ENCODE measurements at regions not wholly inside any gene's neighbourhood (a gene's known extent, or its start where the extent isn't known, plus 50 kb on each side); places are given as distances from the start of the nearest gene placed in this dataset.
"Not testable (repeated sequence)": the region's sequence is repeated elsewhere in the genome, so short reads cannot be mapped to it uniquely, and the experiment has no call there.

DNA sequence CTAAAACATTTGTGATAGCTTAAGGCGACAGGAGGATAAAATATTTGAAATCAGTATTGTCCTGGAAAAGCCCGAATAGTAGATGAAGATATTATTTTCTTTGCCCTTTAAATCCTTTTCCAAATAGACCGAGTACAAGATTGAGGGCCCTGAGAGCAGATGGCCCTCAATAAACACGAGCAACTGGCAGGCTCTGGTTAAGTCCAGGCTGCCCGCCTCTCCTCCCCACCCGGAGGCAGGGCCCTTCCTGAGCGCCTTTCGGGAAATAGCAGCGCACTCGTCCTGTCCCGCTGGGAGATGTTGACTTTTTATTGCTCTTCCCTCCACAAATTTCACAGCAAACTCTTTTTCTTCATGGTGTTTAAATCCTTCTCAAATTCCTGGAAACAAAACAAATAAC is 50.8 kb upstream of the MAX start:
- FAIRE-seq: no peak
- no peak for DNase-seq (ENCODE audit: insufficient read length, low spot score)

DNA sequence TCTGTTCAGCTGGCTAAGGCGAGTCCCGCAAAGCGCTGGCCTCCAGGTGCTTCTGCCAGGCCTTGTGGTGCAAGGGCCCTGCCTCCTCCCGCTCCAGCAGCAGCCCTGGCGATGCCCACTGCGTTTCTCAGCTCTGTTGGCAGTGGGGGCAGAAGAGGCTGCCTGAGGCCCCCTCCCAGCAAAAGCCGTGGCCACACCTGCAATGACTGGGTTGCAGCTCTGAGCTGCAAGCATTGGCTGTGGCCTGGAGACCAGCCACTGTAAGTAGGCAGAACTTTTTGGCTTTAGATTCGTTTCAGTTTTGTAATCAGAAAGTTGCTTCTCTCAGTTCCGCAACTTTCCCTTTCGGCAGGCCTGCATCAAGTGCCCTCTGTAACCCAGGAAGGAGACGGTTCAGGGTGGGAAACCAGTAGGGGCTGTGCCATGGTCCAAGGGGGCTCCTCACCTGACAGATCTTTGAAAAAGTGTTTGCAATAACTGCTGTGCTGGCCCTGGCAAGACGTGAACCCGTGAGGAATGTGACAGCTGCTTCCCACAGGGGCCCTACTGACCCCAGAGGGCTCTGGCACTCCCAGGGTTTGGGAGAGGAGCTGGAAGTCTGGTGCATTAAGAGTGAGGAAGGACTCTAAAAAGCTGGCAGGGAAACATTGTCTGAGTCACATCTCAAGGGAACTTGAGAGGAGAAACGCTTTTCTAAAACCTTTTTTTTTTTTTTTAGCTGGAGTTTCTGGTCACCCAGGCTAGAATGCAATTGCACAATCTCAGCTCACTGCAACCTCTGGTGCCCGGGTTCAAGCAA is 54.5 kb upstream of the MAX start:
- peak; percentile 65 for DNase-seq (ENCODE audit: insufficient read length, low spot score)
- FAIRE-seq: peak; percentile 92

- DNase-seq (ENCODE audit: insufficient read length, low spot score): peak; percentile 45
- peak; percentile 96 for FAIRE-seq
These were observed 57.2 kb upstream of the MAX start for GRCh38 chr14:65159281-65160062.

DNA sequence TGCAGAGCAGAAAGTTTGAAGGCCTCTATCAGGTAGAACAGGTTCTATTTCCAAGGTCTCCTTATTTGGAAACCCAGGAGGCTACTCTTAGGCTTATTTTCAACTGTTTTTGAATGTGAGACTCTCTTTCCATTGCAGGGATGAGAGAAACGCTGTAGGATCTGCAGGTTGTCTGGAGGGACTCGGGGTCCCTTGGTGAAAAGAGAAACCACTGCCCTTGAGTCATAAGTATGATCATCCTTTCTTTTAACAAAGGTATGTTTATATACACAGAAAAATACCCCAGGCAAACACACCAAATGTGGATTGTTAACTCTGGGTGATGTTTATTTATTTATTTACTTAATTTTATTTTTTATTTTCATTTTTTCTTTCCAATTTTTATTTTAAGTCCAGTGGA is 57.8 kb upstream of the MAX start:
- FAIRE-seq: no peak
- DNase-seq (ENCODE audit: insufficient read length, low spot score): no peak

DNA sequence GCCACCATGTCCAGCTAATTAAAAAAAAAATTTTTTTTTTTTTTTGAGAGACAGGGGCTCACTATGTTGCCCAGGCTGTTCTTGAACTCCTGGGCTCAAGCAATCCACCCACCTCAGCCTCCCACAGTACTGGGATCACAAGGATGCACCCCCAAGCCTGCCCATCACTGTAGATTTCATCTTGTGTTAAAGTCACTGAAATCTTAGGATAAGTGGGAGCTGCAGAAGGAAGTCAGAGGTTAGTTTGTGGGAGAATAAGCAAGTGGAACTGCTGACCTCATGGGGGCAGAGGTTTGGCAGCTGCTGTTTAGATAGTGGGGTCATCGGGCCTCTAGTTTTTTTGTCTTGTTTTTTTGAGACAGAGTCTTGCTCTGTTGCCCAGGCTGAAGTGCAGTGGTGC is 59.7 kb upstream of the MAX start:
- DNase-seq (ENCODE audit: insufficient read length, low spot score) (no peak), FAIRE-seq (no peak)

GRCh38 chr14:65164068-65164824 is 61.9 kb upstream of the MAX start:
- FAIRE-seq: peak; percentile 82
- DNase-seq (ENCODE audit: insufficient read length, low spot score): no peak

- no peak for FAIRE-seq
- no peak for DNase-seq (ENCODE audit: insufficient read length, low spot score)
These were observed 62.5 kb upstream of the MAX start for GRCh38 chr14:65164825-65165135.

GRCh38 chr14:65167072-65167645 is 64.8 kb upstream of the MAX start:
- DNase-seq (ENCODE audit: insufficient read length, low spot score): no peak
- no peak for FAIRE-seq

DNA sequence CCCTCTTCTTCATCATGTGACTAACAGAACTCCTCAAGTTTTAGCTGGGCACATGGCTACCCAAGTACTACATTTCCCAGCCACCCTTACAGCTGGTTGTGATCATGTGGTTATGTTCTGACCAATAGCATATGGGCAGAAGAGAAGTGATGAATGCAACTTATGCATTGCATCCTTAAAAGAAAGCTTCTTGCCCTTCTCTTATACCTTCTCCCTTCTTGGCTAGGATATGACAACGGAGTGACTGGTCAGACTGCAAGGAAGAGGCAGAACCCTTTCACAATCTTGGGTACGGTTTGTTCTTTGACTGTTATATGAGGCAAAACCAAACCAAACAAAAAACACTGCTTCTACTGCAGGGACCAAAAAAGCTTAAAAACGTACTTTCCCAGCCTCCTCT is 66.5 kb upstream of the MAX start:
- peak; percentile 70 for FAIRE-seq
- DNase-seq (ENCODE audit: insufficient read length, low spot score): no peak

DNA sequence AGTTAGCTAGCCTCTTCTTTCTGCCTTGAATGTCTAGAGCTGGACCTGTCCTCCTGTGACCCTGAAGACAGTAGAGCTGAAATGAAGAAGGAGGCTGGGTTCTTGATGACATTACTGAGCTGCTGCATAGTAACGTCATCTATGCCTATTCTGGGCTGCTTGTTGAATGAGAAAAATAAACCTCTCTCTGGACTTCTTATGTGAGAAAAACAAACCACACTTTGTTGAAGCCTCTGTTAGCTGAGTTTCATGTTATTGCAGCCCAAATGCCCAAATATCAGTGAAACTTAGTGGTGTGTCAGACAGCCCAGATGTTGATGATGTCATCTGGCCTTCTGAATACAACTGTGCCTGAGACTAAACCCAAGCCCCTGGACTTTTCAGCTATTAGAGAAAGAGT is 67.0 kb upstream of the MAX start:
- FAIRE-seq (peak; percentile 84), DNase-seq (ENCODE audit: insufficient read length, low spot score) (peak; percentile 28)

DNA sequence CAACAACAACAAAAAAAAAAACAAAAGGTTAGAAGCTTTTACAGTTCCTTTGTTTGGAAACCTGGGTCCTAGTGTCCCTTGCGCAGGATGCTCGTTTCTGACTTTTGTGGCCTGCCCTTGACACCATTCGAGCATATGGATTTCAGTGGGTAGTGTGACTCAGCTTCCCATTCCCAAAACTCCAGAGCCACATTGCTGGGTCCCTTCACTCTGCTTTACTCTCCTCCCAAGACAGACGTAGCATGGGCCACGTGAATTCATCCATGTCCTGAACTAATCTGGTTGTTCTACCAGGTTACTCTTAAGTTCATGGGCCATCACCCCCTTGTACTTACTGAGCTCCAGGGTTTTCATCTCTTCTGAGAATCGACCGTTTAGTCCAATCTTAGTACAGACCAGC is 68.0 kb upstream of the MAX start:
- DNase-seq (ENCODE audit: insufficient read length, low spot score) (no peak), FAIRE-seq (no peak)

DNA sequence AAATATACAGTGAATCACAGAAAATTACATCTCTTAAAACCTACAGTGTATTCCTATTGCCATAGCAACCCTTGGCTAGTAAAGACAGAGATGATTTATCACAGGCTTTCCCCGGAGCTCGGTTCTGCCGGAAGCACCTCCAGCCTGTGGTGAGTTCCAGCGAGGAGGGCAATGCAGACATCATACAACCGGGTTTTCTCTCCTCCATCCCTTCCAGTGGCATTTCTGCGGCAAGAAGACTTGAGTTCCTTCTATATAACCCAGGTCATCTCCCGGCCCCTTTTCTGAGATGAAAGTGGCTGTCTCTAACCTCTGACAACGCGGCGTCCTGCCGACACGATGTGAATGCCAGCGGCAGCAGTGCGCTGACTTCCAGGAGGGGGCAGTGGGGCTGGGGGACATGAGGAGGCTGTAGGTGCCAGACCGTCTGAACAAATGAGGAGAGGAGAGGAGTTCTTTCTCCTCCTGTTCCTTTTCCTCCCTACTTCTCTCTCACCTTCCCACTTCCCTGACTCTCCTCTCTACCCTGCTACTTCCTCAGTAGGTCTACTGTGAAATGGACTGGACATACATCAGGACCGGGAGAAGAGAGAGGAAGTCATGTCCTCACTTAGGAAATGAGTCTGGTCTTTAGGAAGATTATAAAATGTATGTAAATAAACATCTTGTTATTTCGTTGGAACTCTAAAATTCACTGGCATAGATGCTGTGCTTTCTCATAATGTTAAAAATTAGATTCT is 68.6 kb upstream of the MAX start:
- FAIRE-seq: peak; percentile 54
- no peak for DNase-seq (ENCODE audit: insufficient read length, low spot score)

DNA sequence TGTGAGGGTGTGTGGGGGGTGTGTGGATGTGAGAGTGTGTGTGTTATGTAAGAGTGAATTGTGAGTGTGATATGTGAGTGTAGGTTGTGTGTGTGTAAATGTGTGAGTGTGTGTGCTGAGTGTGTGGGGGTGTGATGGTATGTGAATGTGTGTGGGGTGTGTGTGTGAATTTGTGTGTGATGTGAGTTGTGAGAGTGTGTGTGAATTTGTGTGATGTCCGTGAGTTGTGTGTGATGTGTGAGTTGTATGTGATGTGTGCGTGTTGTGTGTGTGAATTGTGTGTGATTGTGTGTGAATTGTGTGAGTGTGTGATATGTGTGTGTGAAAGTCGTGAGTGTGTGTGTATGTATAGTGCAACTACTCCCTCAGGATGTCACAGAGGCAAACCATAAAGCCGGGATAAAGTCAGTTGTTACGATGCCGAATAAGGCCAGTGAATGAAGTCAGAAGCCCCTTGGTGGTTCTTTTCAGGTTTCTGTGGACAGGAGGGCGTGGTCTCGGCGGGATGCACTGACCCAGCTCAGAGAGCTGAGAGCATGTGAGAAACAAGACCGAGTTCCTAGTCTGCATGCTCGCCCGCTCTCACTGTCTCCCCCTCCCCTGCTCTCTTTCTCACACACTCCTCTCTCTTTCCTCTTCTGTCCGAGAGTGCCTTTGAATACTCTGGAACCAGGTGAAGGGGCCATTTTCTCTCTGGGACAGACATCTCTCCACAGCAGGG is 71.8 kb upstream of the MAX start:
- no peak for DNase-seq (ENCODE audit: insufficient read length, low spot score)
- no peak for FAIRE-seq

DNA sequence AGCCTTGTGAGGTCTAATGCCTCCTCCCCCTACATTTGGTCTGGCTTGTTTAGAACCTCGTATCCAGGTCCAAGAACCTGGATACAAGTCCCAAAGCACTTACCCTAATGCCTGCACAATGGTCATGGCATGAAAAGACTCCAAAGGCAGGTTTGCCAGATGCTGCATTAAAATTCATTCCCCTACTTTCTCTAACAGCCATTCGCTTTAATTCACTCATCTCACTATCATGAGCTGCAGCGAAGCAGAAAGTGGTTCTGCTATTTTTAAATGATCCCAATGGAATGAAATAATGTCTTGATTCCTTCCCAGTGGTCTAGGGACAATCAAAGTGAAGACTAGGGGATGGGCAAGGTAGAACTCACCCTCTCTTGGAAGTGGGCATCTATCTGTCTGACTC is 72.5 kb upstream of the MAX start:
- FAIRE-seq (no peak), DNase-seq (ENCODE audit: insufficient read length, low spot score) (no peak)

GRCh38 chr14:65177551-65177950 is 75.2 kb upstream of the MAX start:
- FAIRE-seq: no peak

DNA sequence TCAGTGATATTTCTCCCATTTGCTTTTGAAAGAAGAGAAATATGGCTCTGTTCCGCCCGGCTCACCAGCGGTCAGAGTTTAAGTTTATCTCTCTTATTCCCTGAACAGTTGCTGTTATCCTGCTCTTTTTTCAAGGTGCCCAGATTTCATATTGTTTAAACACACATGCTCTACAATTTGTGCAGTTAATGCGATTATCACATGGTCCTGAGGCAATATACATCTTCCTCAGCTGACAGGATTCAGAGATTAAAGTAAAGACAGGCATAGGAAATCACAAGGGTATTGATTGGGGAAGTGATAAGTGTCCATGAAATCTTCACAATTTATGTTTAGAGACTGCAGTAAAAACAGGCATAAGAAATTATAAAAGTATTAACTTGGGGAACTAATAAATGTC is 76.9 kb upstream of the MAX start:
- not testable (repeated sequence) for DNase-seq (ENCODE audit: insufficient read length, low spot score); FAIRE-seq

More at GRCh38 chr14:65177551-65177950, 75.2 kb upstream of the MAX start:
- no peak for DNase-seq (ENCODE audit: insufficient read length, low spot score)

DNA sequence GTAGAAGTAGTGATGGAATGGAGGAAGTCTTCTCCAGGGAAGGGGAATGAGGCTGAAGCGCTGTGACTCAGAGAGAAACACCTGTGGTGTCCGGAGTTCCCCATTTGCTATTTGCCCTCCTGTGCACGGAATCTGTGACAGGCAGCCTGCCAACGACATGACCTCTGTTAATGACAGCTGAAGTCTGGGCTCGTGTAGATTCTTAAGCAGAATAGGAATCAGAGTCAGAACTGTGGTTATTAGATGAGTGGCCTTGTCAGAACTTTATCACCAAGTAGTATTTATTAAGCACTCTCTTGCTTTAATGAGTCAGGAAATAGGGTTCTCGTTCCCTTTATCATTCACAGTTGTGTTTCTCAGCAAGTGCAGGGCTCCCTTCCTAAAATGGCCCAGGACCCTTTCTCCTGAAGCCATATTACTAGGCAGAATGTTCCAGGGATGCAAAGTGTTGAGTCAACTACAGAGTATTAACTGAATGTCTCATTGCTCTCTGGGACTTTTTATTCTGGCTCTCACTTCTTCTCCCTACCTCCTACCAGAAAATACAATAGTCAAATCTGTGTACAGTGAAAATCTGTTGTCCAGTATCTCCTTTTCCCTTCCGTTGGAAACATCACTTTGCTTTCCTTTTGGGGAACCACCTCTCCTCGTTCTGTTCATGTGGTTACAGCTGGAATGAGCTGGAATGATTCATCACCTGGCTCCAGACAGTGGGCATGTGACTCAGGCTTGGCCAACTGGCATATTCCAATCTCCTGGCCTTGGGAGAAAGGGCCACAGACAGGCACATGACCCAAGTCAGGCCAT is 77.8 kb upstream of the MAX start:
- FAIRE-seq (peak; percentile 89), DNase-seq (ENCODE audit: insufficient read length, low spot score) (peak; percentile 43)

DNA sequence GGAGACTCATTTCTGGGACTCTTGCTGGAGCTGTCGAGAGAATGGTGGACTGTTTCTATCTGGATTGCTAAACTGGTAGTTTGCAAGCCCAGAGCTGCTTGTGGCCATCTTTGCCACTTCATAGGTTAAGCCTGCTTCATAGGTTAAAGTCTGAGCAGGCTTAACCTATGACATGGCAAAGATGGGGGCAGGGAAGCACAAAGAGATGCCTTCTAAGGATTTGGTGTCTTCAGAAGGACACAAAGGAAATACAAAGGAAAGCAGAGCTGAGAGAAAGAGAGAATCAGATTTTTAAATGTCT is 78.4 kb upstream of the MAX start:
- no peak for FAIRE-seq
- no peak for DNase-seq (ENCODE audit: insufficient read length, low spot score)

- no peak for DNase-seq (ENCODE audit: insufficient read length, low spot score)
- FAIRE-seq: no peak
These were observed 81.9 kb upstream of the MAX start for GRCh38 chr14:65184032-65184764.
